Activated T-cell treated with anti-CD3 and anti-CD28 coated beads, Interleukin-2, amount 50 U/mL, for 72 hours (primary cell): ENCODE measurements at regions not wholly inside any gene's neighbourhood (a gene's known extent, or its start where the extent isn't known, plus 50 kb on each side); places are given as distances from the start of the nearest gene placed in this dataset.

Source experiments
- ATAC-seq, 2 donors: fragments of 150-1000 bp; cut with Tn5 transposase; replicated peaks in 1 of 2; 2 replicates each; pipeline ENCODE4 v1.10.0; 2021; ENCODE audit warnings: moderate library complexity in 2 of 2, mild to moderate bottlenecking in 1 of 2
- DNase-seq, 2 donors: peaks; one replicate each; pipeline ENCODE4 v3.0.0; 2021 to 2022; ENCODE audit warnings: mixed read lengths in 1 of 2
- H3K27ac Mint-ChIP-seq: one replicate; pipeline ENCODE4 v1.8.0; 2022; ENCODE audit warnings: mild to moderate bottlenecking, moderate library complexity, mixed read lengths
- H3K27me3 Mint-ChIP-seq: one replicate; pipeline ENCODE4 v1.8.0; 2022; ENCODE audit warnings: low read depth, mixed read lengths
- H3K36me3 Mint-ChIP-seq, 2 donors: one replicate each; pipeline ENCODE4 v1.8.0; 2022; ENCODE audit warnings: mixed read lengths in 2 of 2, mild to moderate bottlenecking in 1 of 2; ENCODE audit not compliant: insufficient read depth in 2 of 2
- H3K4me1 Mint-ChIP-seq: one replicate; pipeline ENCODE4 v1.8.0; 2022; ENCODE audit warnings: low read depth, mixed read lengths
- H3K4me3 Mint-ChIP-seq, 2 donors: one replicate each; pipeline ENCODE4 v1.8.0; 2022; ENCODE audit warnings: mild to moderate bottlenecking in 2 of 2, mixed read lengths in 2 of 2, moderate library complexity in 2 of 2
- H3K9me3 Mint-ChIP-seq, 2 donors: one replicate each; pipeline ENCODE4 v1.8.0; 2022; ENCODE audit warnings: mixed read lengths in 2 of 2

DNA sequence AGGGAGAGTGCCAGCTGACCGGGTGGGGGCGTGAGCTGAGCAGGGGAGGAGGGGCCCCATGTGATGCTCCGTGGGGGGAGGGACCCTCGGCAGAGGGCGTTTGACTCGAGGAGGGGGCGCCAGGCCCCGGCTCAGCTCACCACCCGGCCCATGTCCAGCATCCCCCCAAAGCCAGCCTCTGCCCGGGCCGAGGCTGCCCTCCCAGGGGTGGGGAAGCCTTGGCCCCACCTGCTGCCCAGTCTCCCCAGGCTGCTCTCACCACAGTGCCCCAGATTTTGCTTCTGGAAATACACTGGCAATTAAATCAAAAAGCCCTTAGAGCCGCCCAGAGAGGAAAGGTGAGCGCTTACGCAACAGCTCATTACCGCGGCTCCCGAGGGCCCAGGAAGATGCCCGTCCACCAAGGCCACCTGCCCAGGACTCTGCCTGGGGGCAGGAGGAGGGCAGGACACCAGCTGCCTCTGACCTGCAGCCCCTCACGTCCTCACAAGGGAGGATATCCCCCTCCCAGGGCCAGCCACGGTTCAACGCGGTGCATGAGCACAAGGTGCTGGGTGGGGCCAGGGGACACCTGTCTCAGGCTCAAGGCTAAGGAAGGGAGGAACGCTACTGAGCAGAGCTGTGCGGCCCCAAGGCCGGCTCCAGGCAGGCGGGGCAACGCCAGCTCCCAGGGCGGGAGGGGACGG is 70.0 kb upstream of the INPP5A start:
- H3K27ac Mint-ChIP-seq, result no peak overlapping the region
- DNase-seq (no peak), ATAC-seq (no peak)
- H3K4me3 Mint-ChIP-seq, result no peak overlapping the region
- peaks cover 6% of the 10 kb centered on the region for H3K27me3 Mint-ChIP-seq
- peaks cover 9% of the 10 kb centered on the region for H3K4me1 Mint-ChIP-seq
- peaks cover 0 to 3% of the 10 kb centered on the region in 2 donors for H3K36me3 Mint-ChIP-seq
- H3K9me3 Mint-ChIP-seq, result no peaks in the 10 kb centered on the region

DNA sequence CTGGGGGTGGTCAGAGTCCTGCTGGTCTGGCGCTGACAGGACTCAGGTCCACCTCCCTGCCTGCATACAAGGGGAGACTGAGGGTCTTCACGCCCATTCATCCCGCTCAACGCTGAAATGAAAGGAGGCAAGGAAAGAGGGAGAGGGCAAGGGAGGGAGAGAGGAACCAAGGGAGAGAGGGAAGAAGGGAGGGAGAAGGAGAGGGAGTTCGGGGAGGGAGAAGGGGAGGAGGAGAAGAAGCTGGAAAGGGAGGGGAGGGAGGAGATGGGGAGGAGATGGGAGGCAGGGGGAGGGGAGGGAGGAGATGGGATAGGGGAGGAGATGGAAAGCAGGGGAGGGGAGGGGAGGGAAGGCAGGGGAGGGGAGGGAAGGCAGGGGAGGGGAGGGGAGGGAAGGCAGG is 69.4 kb upstream of the INPP5A start:
- Mint-ChIP-seq H3K4me3 (no peak overlapping the region), H3K27ac (no peak overlapping the region), H3K27me3 (peaks cover 6% of the 10 kb centered on the region), H3K4me1 (peaks cover 9% of the 10 kb centered on the region), H3K9me3 (no peaks in the 10 kb centered on the region), H3K36me3 (peaks cover 0 to 3% of the 10 kb centered on the region in 2 donors)
- no peak for ATAC-seq
- no peak for DNase-seq

DNA sequence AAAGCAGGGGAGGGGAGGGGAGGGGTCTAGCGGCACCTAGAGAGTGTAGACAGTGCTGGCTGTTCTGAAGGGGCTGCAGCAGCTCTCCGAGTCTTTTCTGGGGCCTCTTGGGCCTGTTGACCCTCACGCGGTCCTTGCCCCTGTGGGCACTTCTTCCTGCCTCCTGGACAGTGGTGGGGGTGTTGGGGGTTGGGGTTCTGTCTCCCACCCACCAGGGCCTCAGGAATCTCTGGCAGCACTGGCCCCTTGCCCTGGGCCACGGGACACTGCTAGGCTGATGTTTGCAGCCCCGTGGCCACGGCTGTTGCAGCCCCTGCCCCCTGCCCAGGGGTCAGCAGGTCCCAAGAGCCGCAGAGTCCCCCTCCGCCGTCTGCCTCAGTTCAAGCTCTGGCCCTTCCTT is 68.9 kb upstream of the INPP5A start:
- no peaks in the 10 kb centered on the region for H3K9me3 Mint-ChIP-seq
- DNase-seq (no peak), ATAC-seq (no peak)
- H3K27ac Mint-ChIP-seq, result no peak overlapping the region
- H3K36me3 Mint-ChIP-seq, result peaks cover 0 to 3% of the 10 kb centered on the region in 2 donors
- H3K27me3 Mint-ChIP-seq, result peaks cover 6% of the 10 kb centered on the region
- no peak overlapping the region for H3K4me3 Mint-ChIP-seq
- peaks cover 9% of the 10 kb centered on the region for H3K4me1 Mint-ChIP-seq

- Mint-ChIP-seq H3K4me3 (no peak overlapping the region), H3K4me1 (peaks cover 9% of the 10 kb centered on the region), H3K27ac (no peak overlapping the region), H3K27me3 (peaks cover 6% of the 10 kb centered on the region), H3K36me3 (peaks cover 0 to 3% of the 10 kb centered on the region in 2 donors), H3K9me3 (no peaks in the 10 kb centered on the region)
- ATAC-seq (no peak), DNase-seq (no peak)
These were observed 68.2 kb upstream of the INPP5A start for GRCh38 chr10:132469197-132469884.

DNA sequence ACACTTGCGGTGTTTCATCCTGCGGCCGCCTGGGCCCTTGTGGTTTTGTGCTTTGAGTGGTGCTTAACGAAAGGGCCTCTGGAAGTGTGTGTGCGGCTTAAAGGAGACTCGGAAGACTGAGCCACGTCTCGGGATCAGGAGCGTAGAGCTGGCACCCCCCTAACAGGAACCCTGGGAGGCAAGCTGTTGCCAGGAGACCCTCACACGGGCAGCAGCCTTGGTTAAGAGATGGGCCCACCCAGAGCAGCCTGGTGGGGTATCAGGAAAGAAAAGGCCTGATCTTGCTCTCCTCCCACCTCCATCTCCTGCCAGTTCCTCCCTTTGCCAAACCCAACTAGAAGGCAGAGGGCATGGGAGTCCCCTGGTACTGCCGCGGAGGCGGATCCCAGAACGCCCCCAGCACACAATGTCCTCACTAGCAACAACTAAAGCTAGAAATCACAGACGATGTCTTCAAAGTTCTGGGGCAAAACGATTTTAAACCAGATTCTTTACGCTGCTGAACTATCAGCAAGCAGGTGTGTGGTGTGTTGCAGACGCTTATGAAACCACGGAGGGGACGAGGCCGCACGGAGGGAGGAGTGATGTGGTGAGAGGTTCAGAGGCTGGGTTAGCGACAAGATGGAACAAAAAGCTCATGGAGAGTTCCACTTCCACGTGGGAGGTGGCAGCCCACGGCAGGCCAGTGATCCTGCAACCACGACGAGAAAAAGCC is 67.0 kb upstream of the INPP5A start:
- no peaks in the 10 kb centered on the region for H3K9me3 Mint-ChIP-seq
- peaks cover 9% of the 10 kb centered on the region for H3K4me1 Mint-ChIP-seq
- peak overlapping the region in 1 of 2 donors; percentile 5 for H3K4me3 Mint-ChIP-seq
- H3K27me3 Mint-ChIP-seq, result peaks cover 10% of the 10 kb centered on the region
- peaks cover 0 to 3% of the 10 kb centered on the region in 2 donors for H3K36me3 Mint-ChIP-seq
- ATAC-seq (peak; percentile 70 to 81), DNase-seq (peak in 1 of 2 donors; percentile 40)
- no peak overlapping the region for H3K27ac Mint-ChIP-seq

DNA sequence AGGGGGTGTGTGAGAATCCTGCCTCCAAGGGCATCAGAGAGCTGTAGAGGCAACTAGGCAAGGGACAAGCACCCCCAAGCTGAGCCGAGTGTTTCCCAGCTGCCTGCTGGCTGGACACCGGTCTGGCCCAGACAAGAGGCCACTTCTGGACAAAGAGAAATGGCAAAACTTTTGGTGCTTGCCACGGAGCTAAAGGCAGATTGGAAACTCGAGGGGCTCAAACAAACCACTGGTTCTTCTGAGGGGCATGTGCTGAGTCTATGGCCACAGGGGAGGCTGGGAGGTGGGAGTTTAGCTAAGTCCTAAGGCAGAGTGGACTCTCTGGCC is 66.5 kb upstream of the INPP5A start:
- Mint-ChIP-seq H3K36me3 (peaks cover 0 to 3% of the 10 kb centered on the region in 2 donors), H3K9me3 (no peaks in the 10 kb centered on the region), H3K4me3 (no peak overlapping the region), H3K27me3 (peaks cover 15% of the 10 kb centered on the region), H3K27ac (no peak overlapping the region), H3K4me1 (peaks cover 9% of the 10 kb centered on the region)
- DNase-seq (no peak), ATAC-seq (no peak)

GRCh38 chr10:132471484-132471883 is 66.1 kb upstream of the INPP5A start:
- no peak overlapping the region for H3K4me3 Mint-ChIP-seq
- DNase-seq (no peak), ATAC-seq (no peak)
- H3K27ac Mint-ChIP-seq, result no peak overlapping the region
- peaks cover 0 to 3% of the 10 kb centered on the region in 2 donors for H3K36me3 Mint-ChIP-seq
- peaks cover 9% of the 10 kb centered on the region for H3K4me1 Mint-ChIP-seq
- peaks cover 15% of the 10 kb centered on the region for H3K27me3 Mint-ChIP-seq
- H3K9me3 Mint-ChIP-seq, result no peaks in the 10 kb centered on the region

DNA sequence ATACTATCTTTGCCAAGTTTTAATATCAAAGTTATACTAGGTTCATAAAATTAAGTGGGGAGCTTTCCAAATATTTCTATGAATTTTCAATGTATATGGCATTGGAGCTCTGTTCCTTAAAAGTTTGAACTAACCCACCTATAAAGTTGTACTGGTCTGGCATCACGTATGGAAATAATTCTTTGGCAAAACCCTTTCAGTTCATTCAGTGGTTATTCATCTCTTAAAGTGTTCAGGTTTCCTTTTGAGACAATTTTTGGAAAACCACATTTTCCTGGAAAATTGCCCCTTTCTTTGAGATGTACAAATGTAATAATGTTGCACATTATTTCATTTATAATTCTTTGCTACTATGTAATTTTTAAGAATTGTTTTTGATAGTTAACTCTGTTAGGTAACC is 62.5 kb upstream of the INPP5A start:
- H3K27me3 Mint-ChIP-seq, result peaks cover 19% of the 10 kb centered on the region

DNA sequence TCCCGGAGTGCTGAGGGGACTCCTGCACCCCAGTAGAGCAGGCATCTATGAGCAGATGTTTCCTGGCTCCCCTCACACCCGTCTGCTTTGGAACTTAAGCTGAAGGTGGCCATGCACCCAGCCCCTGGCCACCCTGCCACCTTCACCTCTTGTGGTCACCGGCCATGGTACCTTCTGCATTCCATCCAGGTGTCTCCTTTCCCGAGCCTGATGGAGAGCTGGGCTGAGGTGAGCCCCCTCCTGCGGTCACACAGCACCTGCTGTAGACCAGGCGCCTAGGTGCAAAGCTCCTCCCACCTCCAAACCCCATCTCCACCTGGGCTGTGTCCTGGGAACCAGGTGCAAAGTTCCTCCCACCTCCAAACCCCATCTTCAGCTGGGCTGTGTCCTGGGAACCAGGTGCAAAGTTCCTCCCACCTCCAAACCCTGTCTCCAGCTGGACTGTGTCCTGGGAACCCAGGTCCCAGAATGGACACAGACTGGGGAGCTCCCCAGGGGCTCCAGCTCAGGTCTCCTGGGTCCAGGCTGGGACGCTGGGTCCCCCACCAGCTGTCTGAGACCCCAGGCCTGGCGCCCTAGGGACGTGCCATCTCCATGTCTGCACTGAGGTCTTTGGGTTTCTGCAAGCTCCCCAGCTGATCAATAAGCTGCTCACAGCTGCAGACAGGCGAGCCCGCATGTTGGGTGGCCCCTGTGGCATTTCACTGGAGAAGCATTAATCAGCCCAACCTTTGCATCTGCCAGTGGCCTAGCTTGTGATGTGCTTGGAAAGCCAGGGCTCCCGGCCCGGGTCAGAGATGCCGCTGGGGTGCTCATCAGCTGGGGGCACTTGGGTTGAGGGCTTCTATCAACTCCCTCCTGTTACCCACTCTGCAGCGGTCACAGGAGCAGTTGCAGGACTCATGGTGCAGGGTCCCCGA is 61.2 kb upstream of the INPP5A start:
- Mint-ChIP-seq H3K36me3 (no peaks in the 10 kb centered on the region), H3K27ac (no peak overlapping the region), H3K4me3 (no peak overlapping the region), H3K27me3 (peaks cover 21% of the 10 kb centered on the region), H3K9me3 (no peaks in the 10 kb centered on the region), H3K4me1 (no peaks in the 10 kb centered on the region)
- ATAC-seq (no peak), DNase-seq (no peak)

More for the DNA sequence above, 62.5 kb upstream of the INPP5A start:
- no peak overlapping the region for H3K27ac Mint-ChIP-seq
- DNase-seq, result no peak
- H3K4me1 Mint-ChIP-seq, result peaks cover 9% of the 10 kb centered on the region
- H3K4me3 Mint-ChIP-seq, result no peak overlapping the region
- peaks cover 0 to 3% of the 10 kb centered on the region in 2 donors for H3K36me3 Mint-ChIP-seq
- no peak for ATAC-seq
- H3K9me3 Mint-ChIP-seq, result no peaks in the 10 kb centered on the region

- no peak for DNase-seq
- no peak overlapping the region for H3K27ac Mint-ChIP-seq
- no peaks in the 10 kb centered on the region for H3K4me1 Mint-ChIP-seq
- peaks cover 22% of the 10 kb centered on the region for H3K27me3 Mint-ChIP-seq
- H3K36me3 Mint-ChIP-seq, result no peaks in the 10 kb centered on the region
- no peak for ATAC-seq
- no peak overlapping the region for H3K4me3 Mint-ChIP-seq
- H3K9me3 Mint-ChIP-seq, result no peaks in the 10 kb centered on the region
These were observed 60.6 kb upstream of the INPP5A start for GRCh38 chr10:132477066-132477397.

GRCh38 chr10:132477398-132478340 is 59.9 kb upstream of the INPP5A start:
- ATAC-seq (no peak), DNase-seq (no peak)
- no peak overlapping the region for H3K27ac Mint-ChIP-seq
- no peak overlapping the region for H3K4me3 Mint-ChIP-seq
- H3K4me1 Mint-ChIP-seq, result no peaks in the 10 kb centered on the region
- H3K27me3 Mint-ChIP-seq, result peaks cover 22% of the 10 kb centered on the region
- no peaks in the 10 kb centered on the region for H3K9me3 Mint-ChIP-seq
- H3K36me3 Mint-ChIP-seq, result no peaks in the 10 kb centered on the region

- no peak overlapping the region for H3K27ac Mint-ChIP-seq
- no peaks in the 10 kb centered on the region for H3K4me1 Mint-ChIP-seq
- ATAC-seq (no peak), DNase-seq (no peak)
- no peak overlapping the region for H3K4me3 Mint-ChIP-seq
- H3K27me3 Mint-ChIP-seq, result peaks cover 22% of the 10 kb centered on the region
- no peaks in the 10 kb centered on the region for H3K36me3 Mint-ChIP-seq
- no peaks in the 10 kb centered on the region for H3K9me3 Mint-ChIP-seq
These were observed 59.1 kb upstream of the INPP5A start for GRCh38 chr10:132478341-132479023.
